ENCODE measurements at regions not wholly inside any gene's neighbourhood (a gene's known extent, or its start where the extent isn't known, plus 50 kb on each side); places are given as distances from the start of the nearest gene placed in this dataset.
"Not testable (repeated sequence)": the region's sequence is repeated elsewhere in the genome, so short reads cannot be mapped to it uniquely, and the experiment has no call there.

DNA sequence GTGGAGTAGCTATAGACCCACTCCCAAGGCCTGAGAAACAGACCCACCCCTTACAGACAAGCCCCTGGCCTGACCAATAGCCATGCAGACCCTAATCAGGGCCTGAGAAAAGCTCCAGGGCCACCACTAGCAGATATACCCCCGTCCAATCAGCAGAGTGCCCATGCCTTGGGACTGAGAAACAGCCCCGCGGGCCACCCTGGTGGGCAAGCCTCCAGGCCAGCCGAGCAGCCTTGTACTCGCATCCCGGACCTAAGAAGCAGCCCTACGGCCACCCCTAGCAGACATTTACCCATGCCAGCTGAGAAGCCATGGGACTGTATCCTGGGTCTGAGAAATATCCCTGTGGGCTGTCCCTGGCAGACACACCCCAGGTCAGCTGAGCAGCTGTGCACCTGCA lies 436.5 kb downstream of the SMARCA1 start:
- Histone ChIP-seq H3K4me2 (no peak overlapping the region), H4K20me1 (ENCODE audit: insufficient read depth) (no peaks in the 10 kb centered on the region), H2AFZ (ENCODE audit: low read depth) (no peak overlapping the region), H3K4me1 (ENCODE audit: low read depth, poor library complexity, severe bottlenecking) (no peaks in the 10 kb centered on the region), H3K27me3 (ENCODE audit: insufficient read depth, low read depth) (no peaks in the 10 kb centered on the region), H3K4me3 (IDR thresholded peaks at IDR 0.05; ENCODE audit: insufficient read depth, low read depth, low read length) (no peak overlapping the region), H3K36me3 (ENCODE audit: insufficient read depth) (no peaks in the 10 kb centered on the region), H3K9ac (no peak overlapping the region), H3K27ac (no peak overlapping the region), H3K79me2 (ENCODE audit: insufficient read depth, low read depth) (no peaks in the 10 kb centered on the region)
- TF ChIP-seq, protein P1, sequence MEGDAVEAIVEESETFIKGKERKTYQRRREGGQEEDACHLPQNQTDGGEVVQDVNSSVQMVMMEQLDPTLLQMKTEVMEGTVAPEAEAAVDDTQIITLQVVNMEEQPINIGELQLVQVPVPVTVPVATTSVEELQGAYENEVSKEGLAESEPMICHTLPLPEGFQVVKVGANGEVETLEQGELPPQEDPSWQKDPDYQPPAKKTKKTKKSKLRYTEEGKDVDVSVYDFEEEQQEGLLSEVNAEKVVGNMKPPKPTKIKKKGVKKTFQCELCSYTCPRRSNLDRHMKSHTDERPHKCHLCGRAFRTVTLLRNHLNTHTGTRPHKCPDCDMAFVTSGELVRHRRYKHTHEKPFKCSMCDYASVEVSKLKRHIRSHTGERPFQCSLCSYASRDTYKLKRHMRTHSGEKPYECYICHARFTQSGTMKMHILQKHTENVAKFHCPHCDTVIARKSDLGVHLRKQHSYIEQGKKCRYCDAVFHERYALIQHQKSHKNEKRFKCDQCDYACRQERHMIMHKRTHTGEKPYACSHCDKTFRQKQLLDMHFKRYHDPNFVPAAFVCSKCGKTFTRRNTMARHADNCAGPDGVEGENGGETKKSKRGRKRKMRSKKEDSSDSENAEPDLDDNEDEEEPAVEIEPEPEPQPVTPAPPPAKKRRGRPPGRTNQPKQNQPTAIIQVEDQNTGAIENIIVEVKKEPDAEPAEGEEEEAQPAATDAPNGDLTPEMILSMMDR (conservative IDR thresholded peaks at IDR 0.05; ENCODE audit: low read depth, low read length) = no peak

DNA sequence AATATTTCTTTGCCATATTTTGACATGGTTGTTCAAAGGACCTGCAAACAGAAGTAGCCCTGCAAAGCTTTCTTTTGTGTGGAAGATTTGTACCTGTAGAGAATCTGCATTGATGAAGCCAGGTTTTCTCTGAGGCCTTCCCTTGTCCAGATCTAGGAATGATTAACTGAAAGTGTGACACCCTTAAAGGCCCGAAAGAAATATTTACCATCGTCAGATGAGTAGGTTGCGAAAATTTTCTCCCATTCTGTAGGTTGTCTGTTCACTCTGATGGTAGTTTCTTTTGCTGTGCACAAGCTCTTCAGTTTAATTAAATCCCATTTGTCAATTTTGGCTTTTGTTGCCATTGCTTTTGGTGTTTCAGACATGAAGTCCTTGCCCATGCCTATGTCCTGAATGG lies 439.0 kb downstream of the SMARCA1 start:
- not testable (repeated sequence) for H3K9ac ChIP-seq; H3K27ac ChIP-seq; H3K79me2 ChIP-seq (ENCODE audit: insufficient read depth, low read depth); H3K36me3 ChIP-seq (ENCODE audit: insufficient read depth); H4K20me1 ChIP-seq (ENCODE audit: insufficient read depth); H3K4me1 ChIP-seq (ENCODE audit: low read depth, poor library complexity, severe bottlenecking); H3K4me3 ChIP-seq (IDR thresholded peaks at IDR 0.05; ENCODE audit: insufficient read depth, low read depth, low read length); H2AFZ ChIP-seq (ENCODE audit: low read depth); H3K4me2 ChIP-seq; H3K27me3 ChIP-seq (ENCODE audit: insufficient read depth, low read depth)

DNA sequence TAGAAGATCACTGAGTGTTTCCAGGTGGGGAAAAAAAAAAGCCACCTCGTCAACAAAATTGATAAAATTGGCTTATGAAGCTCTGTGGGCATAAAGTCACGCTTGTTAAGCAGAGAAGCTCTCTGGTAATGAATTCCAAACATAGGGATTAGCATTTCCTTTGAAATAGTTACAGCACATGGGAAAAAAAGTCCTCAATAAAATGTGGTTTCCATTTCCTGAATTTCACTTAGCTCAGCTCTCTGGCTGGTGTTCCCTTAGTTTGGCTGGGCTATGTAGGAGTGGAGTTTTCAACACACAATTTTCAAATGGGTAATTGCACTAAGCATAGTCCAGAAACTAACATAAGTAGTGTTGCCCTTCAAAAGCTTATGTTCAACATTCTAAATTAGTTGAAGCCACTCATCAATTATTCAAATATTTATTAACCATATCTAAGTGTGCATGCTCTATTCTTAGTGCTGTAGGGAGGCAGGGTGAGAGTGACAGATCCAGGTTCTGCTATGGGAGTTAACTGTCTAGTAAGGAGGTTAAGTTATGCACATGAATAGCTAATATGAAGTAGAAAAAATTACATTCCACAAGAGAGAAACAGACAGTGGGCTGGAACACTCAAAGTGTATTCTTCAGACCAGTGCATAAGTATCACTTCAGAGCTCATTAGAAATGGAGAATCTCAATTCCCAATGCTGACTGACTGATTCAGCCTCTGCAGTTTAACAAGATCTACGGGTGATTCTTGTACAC lies 445.7 kb downstream of the SMARCA1 start:
- Histone ChIP-seq H3K9ac (no peak overlapping the region), H3K79me2 (ENCODE audit: insufficient read depth, low read depth) (no peaks in the 10 kb centered on the region), H3K27me3 (ENCODE audit: insufficient read depth, low read depth) (no peaks in the 10 kb centered on the region), H3K4me2 (no peak overlapping the region), H3K4me3 (IDR thresholded peaks at IDR 0.05; ENCODE audit: insufficient read depth, low read depth, low read length) (no peak overlapping the region), H3K36me3 (ENCODE audit: insufficient read depth) (no peaks in the 10 kb centered on the region), H3K27ac (no peak overlapping the region), H4K20me1 (ENCODE audit: insufficient read depth) (no peaks in the 10 kb centered on the region), H2AFZ (ENCODE audit: low read depth) (no peak overlapping the region), H3K4me1 (ENCODE audit: low read depth, poor library complexity, severe bottlenecking) (no peaks in the 10 kb centered on the region)
- TF ChIP-seq, protein P1 (conservative IDR thresholded peaks at IDR 0.05; ENCODE audit: low read depth, low read length) = no peak

DNA sequence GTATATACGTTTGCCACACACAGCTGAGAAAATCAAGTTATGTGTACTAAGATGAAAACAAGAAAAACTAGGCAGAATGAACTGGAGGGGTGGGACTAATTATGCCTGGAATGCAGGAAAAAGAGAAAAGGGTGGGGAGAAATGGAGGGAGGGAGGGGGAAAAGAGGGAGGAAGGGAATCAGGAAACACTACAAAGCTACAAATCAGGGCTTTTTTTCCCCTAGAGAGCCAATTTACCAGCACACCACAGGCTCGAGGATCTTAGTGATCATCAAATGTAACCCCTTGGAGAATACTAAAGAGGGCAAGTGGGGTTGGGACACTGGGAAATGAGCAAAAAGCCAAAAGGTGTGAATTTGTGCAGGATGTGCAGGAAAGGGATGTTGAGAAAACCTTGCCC lies 451.9 kb downstream of the SMARCA1 start:
- Histone ChIP-seq H3K27me3 (ENCODE audit: insufficient read depth, low read depth) (no peaks in the 10 kb centered on the region), H3K4me2 (no peak overlapping the region), H3K9ac (no peak overlapping the region), H3K4me1 (ENCODE audit: low read depth, poor library complexity, severe bottlenecking) (no peaks in the 10 kb centered on the region), H3K79me2 (ENCODE audit: insufficient read depth, low read depth) (no peaks in the 10 kb centered on the region), H3K36me3 (ENCODE audit: insufficient read depth) (no peaks in the 10 kb centered on the region), H3K4me3 (IDR thresholded peaks at IDR 0.05; ENCODE audit: insufficient read depth, low read depth, low read length) (no peak overlapping the region), H3K27ac (no peak overlapping the region), H2AFZ (ENCODE audit: low read depth) (no peak overlapping the region), H4K20me1 (ENCODE audit: insufficient read depth) (no peaks in the 10 kb centered on the region)
- TF ChIP-seq, protein P1 (conservative IDR thresholded peaks at IDR 0.05; ENCODE audit: low read depth, low read length) = no peak

DNA sequence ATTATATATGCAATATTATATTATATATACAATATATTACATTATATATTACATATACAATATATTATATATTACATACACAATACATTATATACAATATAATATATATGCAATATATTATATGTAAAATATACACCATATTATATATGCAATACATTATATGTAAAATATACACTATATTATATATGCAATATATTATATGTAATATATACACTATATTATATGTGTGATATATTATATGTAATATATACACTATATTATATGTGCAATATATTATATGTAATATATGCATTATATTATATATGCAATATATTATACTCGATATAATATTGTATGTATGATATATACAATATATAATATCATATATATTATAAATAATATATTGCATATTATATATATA lies 457.4 kb downstream of the SMARCA1 start:
- no peak overlapping the region for H3K9ac ChIP-seq
- no peaks in the 10 kb centered on the region for H3K4me1 ChIP-seq (ENCODE audit: low read depth, poor library complexity, severe bottlenecking)
- no peaks in the 10 kb centered on the region for H3K36me3 ChIP-seq (ENCODE audit: insufficient read depth)
- H3K27ac ChIP-seq = no peak overlapping the region
- no peak overlapping the region for H2AFZ ChIP-seq (ENCODE audit: low read depth)
- H4K20me1 ChIP-seq (ENCODE audit: insufficient read depth) = no peaks in the 10 kb centered on the region
- H3K27me3 ChIP-seq (ENCODE audit: insufficient read depth, low read depth) = no peaks in the 10 kb centered on the region
- TF ChIP-seq, protein P1 (conservative IDR thresholded peaks at IDR 0.05; ENCODE audit: low read depth, low read length) = no peak
- H3K79me2 ChIP-seq (ENCODE audit: insufficient read depth, low read depth) = no peaks in the 10 kb centered on the region
- no peak overlapping the region for H3K4me2 ChIP-seq
- H3K4me3 ChIP-seq (IDR thresholded peaks at IDR 0.05; ENCODE audit: insufficient read depth, low read depth, low read length) = no peak overlapping the region
